ENCODE measurements at regions not wholly inside any gene's neighbourhood (a gene's known extent, or its start where the extent isn't known, plus 50 kb on each side); places are given as distances from the start of the nearest gene placed in this dataset.

DNA sequence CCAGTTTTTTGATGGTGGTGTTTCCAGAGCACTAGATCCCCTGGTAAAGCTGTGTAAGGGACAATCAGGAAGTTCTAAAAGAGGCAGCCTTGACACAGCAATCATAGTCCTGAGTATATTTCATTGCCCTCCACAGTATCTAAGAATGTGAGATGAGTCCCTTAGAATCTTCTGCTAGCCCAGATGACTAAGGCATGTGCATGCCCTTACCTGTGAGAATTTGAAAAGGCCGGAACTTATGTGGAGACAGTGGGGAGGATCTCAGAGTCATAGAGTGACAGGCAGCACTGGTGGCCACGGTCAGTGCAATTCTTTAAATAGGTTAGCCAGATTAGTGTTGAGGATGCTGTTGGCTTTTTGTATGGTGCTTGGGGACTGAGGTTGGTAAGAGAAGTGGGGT, 361.4 kb upstream of the VSTM2A start:
- TF ChIP-seq, protein P1, sequence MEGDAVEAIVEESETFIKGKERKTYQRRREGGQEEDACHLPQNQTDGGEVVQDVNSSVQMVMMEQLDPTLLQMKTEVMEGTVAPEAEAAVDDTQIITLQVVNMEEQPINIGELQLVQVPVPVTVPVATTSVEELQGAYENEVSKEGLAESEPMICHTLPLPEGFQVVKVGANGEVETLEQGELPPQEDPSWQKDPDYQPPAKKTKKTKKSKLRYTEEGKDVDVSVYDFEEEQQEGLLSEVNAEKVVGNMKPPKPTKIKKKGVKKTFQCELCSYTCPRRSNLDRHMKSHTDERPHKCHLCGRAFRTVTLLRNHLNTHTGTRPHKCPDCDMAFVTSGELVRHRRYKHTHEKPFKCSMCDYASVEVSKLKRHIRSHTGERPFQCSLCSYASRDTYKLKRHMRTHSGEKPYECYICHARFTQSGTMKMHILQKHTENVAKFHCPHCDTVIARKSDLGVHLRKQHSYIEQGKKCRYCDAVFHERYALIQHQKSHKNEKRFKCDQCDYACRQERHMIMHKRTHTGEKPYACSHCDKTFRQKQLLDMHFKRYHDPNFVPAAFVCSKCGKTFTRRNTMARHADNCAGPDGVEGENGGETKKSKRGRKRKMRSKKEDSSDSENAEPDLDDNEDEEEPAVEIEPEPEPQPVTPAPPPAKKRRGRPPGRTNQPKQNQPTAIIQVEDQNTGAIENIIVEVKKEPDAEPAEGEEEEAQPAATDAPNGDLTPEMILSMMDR (IDR thresholded peaks at IDR 0.05; ENCODE audit: extremely low read depth in 1 of 2, insufficient read depth in 1 of 2, low read depth in 1 of 2, low read length in 2 of 2) = no peak
- TF ChIP-seq, protein P2, sequence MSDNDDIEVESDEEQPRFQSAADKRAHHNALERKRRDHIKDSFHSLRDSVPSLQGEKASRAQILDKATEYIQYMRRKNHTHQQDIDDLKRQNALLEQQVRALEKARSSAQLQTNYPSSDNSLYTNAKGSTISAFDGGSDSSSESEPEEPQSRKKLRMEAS (IDR thresholded peaks at IDR 0.05; ENCODE audit: insufficient read depth, insufficient read length) = no peak
- TF ChIP-seq POLR2AphosphoS5 (IDR thresholded peaks at IDR 0.05; ENCODE audit: insufficient read depth, low read depth, low read length) (no peak), EZH2 (IDR thresholded peaks at IDR 0.05; ENCODE audit: borderline replicate concordance, low read depth, low read length, severe bottlenecking) (no peak), FOS (IDR thresholded peaks at IDR 0.05; ENCODE audit: borderline replicate concordance, insufficient read depth, low read length) (no peak)

All from endothelial cell of umbilical vein (primary cell).